HepG2 (cell line): ENCODE measurements at regions not wholly inside any gene's neighbourhood (a gene's known extent, or its start where the extent isn't known, plus 50 kb on each side); places are given as distances from the start of the nearest gene placed in this dataset.

Experiments
- FOSL1 ChIP-seq: sonication (generic); formaldehyde crosslinking; IDR thresholded peaks from 2 replicates; pipeline ENCODE4 v1.9.0; 2021; ENCODE audit warnings: missing genetic modification reagents, borderline replicate concordance
- HDAC6 ChIP-seq: fragments of 200-600 bp; sonication (generic); IDR thresholded peaks from 2 replicates; pipeline ENCODE4 v1.7.0; 2017; ENCODE audit warnings: mild to moderate bottlenecking, antibody characterized with exemption, low read length, low read depth
- HNRNPL ChIP-seq: fragments of 200-400 bp; formaldehyde crosslinking; IDR thresholded peaks from 2 replicates; pipeline ENCODE4 v1.6.1; 2017; ENCODE audit warnings: mild to moderate bottlenecking, low read depth, low read length
- JARID2 ChIP-seq: sonication (generic); formaldehyde crosslinking; IDR thresholded peaks from 2 replicates; pipeline ENCODE4 v1.8.1; 2023; ENCODE audit warnings: missing genetic modification reagents, inconsistent platforms; ENCODE audit not compliant: insufficient replicate concordance
- POLR2A ChIP-seq, 2 experiments: IDR thresholded peaks; 2 replicates each; pipeline ENCODE4 v1.6.1; 2011; ENCODE audit warnings: low read depth in 2 of 2, low read length in 2 of 2, mild to moderate bottlenecking in 1 of 2, moderate library complexity in 1 of 2; ENCODE audit not compliant: insufficient read depth in 1 of 2
- REST ChIP-seq, 2 experiments: IDR thresholded peaks; 2 replicates each; pipeline ENCODE4 v1.6.1; 2011 to 2012; ENCODE audit warnings: low read length in 2 of 2, borderline replicate concordance in 1 of 2, low read depth in 1 of 2, mild to moderate bottlenecking in 1 of 2, moderate library complexity in 1 of 2
- ZNF138 ChIP-seq: sonication (generic); formaldehyde crosslinking; IDR thresholded peaks from 2 replicates; pipeline ENCODE4 v1.5.0; 2020; ENCODE audit warnings: mild to moderate bottlenecking, low read depth, missing genetic modification reagents

- TF ChIP-seq JARID2 (CRISPR knock-in tag) = no peak
- no peak for TF ChIP-seq FOSL1 (CRISPR knock-in tag)
- no peak for TF ChIP-seq ZNF138 (CRISPR knock-in tag)
- no peak for TF ChIP-seq HNRNPL
- TF ChIP-seq HDAC6 = no peak
- TF ChIP-seq POLR2A (IDR thresholded peaks at IDR 0.05; ENCODE audit: insufficient read depth in 1 of 2, low read depth in 2 of 2, low read length in 2 of 2) = no peak
- TF ChIP-seq REST (IDR thresholded peaks at IDR 0.05; ENCODE audit: borderline replicate concordance in 1 of 2, low read depth in 1 of 2, low read length in 2 of 2) = no peak
Measured at GRCh38 chrX:43106009-43106408, 328.0 kb upstream of the PPP1R2C start.
